ENCODE measurements at regions not wholly inside any gene's neighbourhood (a gene's known extent, or its start where the extent isn't known, plus 50 kb on each side); places are given as distances from the start of the nearest gene placed in this dataset.
A peak's percentile ranks its signal among the peaks of the same experiment; 100 is the strongest.

GRCh38 chr9:107423540-107423939 is 66.0 kb downstream of the KLF4 start:
- Histone ChIP-seq H2BK5ac (ENCODE audit: low read depth, low read length, poor library complexity) (no peak overlapping the region), H3K4ac (ENCODE audit: low read depth, low read length) (no peak overlapping the region), H2AK5ac (ENCODE audit: low read length) (no peak overlapping the region), H3K18ac (ENCODE audit: low read length) (no peak overlapping the region), H3K23ac (ENCODE audit: low read length) (no peak overlapping the region), H2AFZ (ENCODE audit: insufficient read depth, low read length, poor library complexity) (no peak overlapping the region), H3K27me3 (ENCODE audit: insufficient read depth, low read length) (no peaks in the 10 kb centered on the region), H3K4me2 (ENCODE audit: low read length) (no peak overlapping the region), H4K91ac (ENCODE audit: low read depth, low read length) (no peak overlapping the region), H3K4me1 (ENCODE audit: control insufficient read depth in 1 of 2, insufficient read depth in 2 of 2, low read length in 2 of 2) (peaks cover 0 to 4% of the 10 kb centered on the region in 2 experiments), H3K9me3 (ENCODE audit: insufficient read depth, low read depth, low read length) (peaks cover 2% of the 10 kb centered on the region), H3K14ac (ENCODE audit: low read length) (no peak overlapping the region), H2BK120ac (ENCODE audit: insufficient read depth, low read length, poor library complexity) (no peak overlapping the region), H3K79me2 (ENCODE audit: control insufficient read depth, insufficient read depth, low read length, poor library complexity) (no peaks in the 10 kb centered on the region), H4K12ac (ENCODE audit: low read depth, low read length) (no peak overlapping the region), H4K8ac (ENCODE audit: low read depth, low read length) (no peak overlapping the region), H3K9ac (ENCODE audit: low read length) (no peak overlapping the region), H3K27ac (ENCODE audit: low read depth, low read length) (no peak overlapping the region), H3K4me3 (ENCODE audit: low read depth, low read length) (no peak overlapping the region), H3K79me1 (ENCODE audit: low read length) (peaks cover 8% of the 10 kb centered on the region), H2BK12ac (ENCODE audit: low read length) (no peak overlapping the region), H3K36me3 (ENCODE audit: control insufficient read depth in 1 of 2, insufficient read depth in 2 of 2, low read length in 2 of 2) (no peaks in the 10 kb centered on the region)
- no peak for DNase-seq
- WGBS (ENCODE audit: extremely low coverage, insufficient coverage, insufficient read length), result no CpG with 5 or more reads among the region's 6 CpGs

- peaks cover 2% of the 10 kb centered on the region for H3K9me3 ChIP-seq (ENCODE audit: insufficient read depth, low read depth, low read length)
- no peak overlapping the region for H2BK12ac ChIP-seq (ENCODE audit: low read length)
- no peak overlapping the region for H4K8ac ChIP-seq (ENCODE audit: low read depth, low read length)
- peak; percentile 84 to 88 for DNase-seq
- peak overlapping the region; percentile 2 for H4K91ac ChIP-seq (ENCODE audit: low read depth, low read length)
- no peak overlapping the region for H2BK120ac ChIP-seq (ENCODE audit: insufficient read depth, low read length, poor library complexity)
- WGBS (ENCODE audit: extremely low coverage, insufficient coverage, insufficient read length), result no CpG with 5 or more reads among the region's 9 CpGs
- no peaks in the 10 kb centered on the region for H3K27me3 ChIP-seq (ENCODE audit: insufficient read depth, low read length)
- H3K79me1 ChIP-seq (ENCODE audit: low read length), result peaks cover 8% of the 10 kb centered on the region
- H2AFZ ChIP-seq (ENCODE audit: insufficient read depth, low read length, poor library complexity), result peak overlapping the region; percentile 31
- no peak overlapping the region for H3K4me2 ChIP-seq (ENCODE audit: low read length)
- no peak overlapping the region for H2BK5ac ChIP-seq (ENCODE audit: low read depth, low read length, poor library complexity)
- no peak overlapping the region for H2AK5ac ChIP-seq (ENCODE audit: low read length)
- no peak overlapping the region for H3K4me3 ChIP-seq (ENCODE audit: low read depth, low read length)
- no peak overlapping the region for H3K23ac ChIP-seq (ENCODE audit: low read length)
- H3K4ac ChIP-seq (ENCODE audit: low read depth, low read length), result no peak overlapping the region
- no peak overlapping the region for H4K12ac ChIP-seq (ENCODE audit: low read depth, low read length)
- peaks cover 0 to 4% of the 10 kb centered on the region in 2 experiments for H3K4me1 ChIP-seq (ENCODE audit: control insufficient read depth in 1 of 2, insufficient read depth in 2 of 2, low read length in 2 of 2)
- H3K18ac ChIP-seq (ENCODE audit: low read length), result no peak overlapping the region
- H3K36me3 ChIP-seq (ENCODE audit: control insufficient read depth in 1 of 2, insufficient read depth in 2 of 2, low read length in 2 of 2), result no peaks in the 10 kb centered on the region
- no peak overlapping the region for H3K9ac ChIP-seq (ENCODE audit: low read length)
- H3K79me2 ChIP-seq (ENCODE audit: control insufficient read depth, insufficient read depth, low read length, poor library complexity), result no peaks in the 10 kb centered on the region
- no peak overlapping the region for H3K14ac ChIP-seq (ENCODE audit: low read length)
- no peak overlapping the region for H3K27ac ChIP-seq (ENCODE audit: low read depth, low read length)
These were observed 67.1 kb downstream of the KLF4 start for GRCh38 chr9:107422189-107423185.

GRCh38 chr9:107410420-107410819 is 79.1 kb downstream of the KLF4 start:
- H3K23ac ChIP-seq (ENCODE audit: low read length), result no peak overlapping the region
- H3K4me2 ChIP-seq (ENCODE audit: low read length), result no peak overlapping the region
- H4K12ac ChIP-seq (ENCODE audit: low read depth, low read length), result no peak overlapping the region
- DNase-seq, result no peak
- H3K4ac ChIP-seq (ENCODE audit: low read depth, low read length), result peak overlapping the region; percentile 75
- H3K14ac ChIP-seq (ENCODE audit: low read length), result peak overlapping the region; percentile 68
- H3K4me1 ChIP-seq (ENCODE audit: control insufficient read depth in 1 of 2, insufficient read depth in 2 of 2, low read length in 2 of 2), result peaks cover 13 to 18% of the 10 kb centered on the region in 2 experiments
- H2BK5ac ChIP-seq (ENCODE audit: low read depth, low read length, poor library complexity), result peak overlapping the region; percentile 94
- no peaks in the 10 kb centered on the region for H3K36me3 ChIP-seq (ENCODE audit: control insufficient read depth in 1 of 2, insufficient read depth in 2 of 2, low read length in 2 of 2)
- H3K18ac ChIP-seq (ENCODE audit: low read length), result peak overlapping the region; percentile 59
- no CpG with 5 or more reads among the region's 3 CpGs for WGBS (ENCODE audit: extremely low coverage, insufficient coverage, insufficient read length)
- peak overlapping the region; percentile 82 for H3K27ac ChIP-seq (ENCODE audit: low read depth, low read length)
- H2BK120ac ChIP-seq (ENCODE audit: insufficient read depth, low read length, poor library complexity), result peak overlapping the region; percentile 96
- H2BK12ac ChIP-seq (ENCODE audit: low read length), result peak overlapping the region; percentile 90
- no peak overlapping the region for H3K9ac ChIP-seq (ENCODE audit: low read length)
- H4K8ac ChIP-seq (ENCODE audit: low read depth, low read length), result peak overlapping the region; percentile 66
- no peaks in the 10 kb centered on the region for H3K9me3 ChIP-seq (ENCODE audit: insufficient read depth, low read depth, low read length)
- H2AK5ac ChIP-seq (ENCODE audit: low read length), result peak overlapping the region; percentile 39
- no peak overlapping the region for H2AFZ ChIP-seq (ENCODE audit: insufficient read depth, low read length, poor library complexity)
- no peaks in the 10 kb centered on the region for H3K27me3 ChIP-seq (ENCODE audit: insufficient read depth, low read length)
- peak overlapping the region; percentile 90 for H4K91ac ChIP-seq (ENCODE audit: low read depth, low read length)
- H3K79me1 ChIP-seq (ENCODE audit: low read length), result peaks cover 29% of the 10 kb centered on the region
- H3K79me2 ChIP-seq (ENCODE audit: control insufficient read depth, insufficient read depth, low read length, poor library complexity), result peaks cover 2% of the 10 kb centered on the region
- H3K4me3 ChIP-seq (ENCODE audit: low read depth, low read length), result no peak overlapping the region

GRCh38 chr9:107409581-107410389 is 79.8 kb downstream of the KLF4 start:
- Histone ChIP-seq H3K4me1 (ENCODE audit: control insufficient read depth in 1 of 2, insufficient read depth in 2 of 2, low read length in 2 of 2) (peaks cover 13 to 20% of the 10 kb centered on the region in 2 experiments), H3K18ac (ENCODE audit: low read length) (no peak overlapping the region), H4K12ac (ENCODE audit: low read depth, low read length) (no peak overlapping the region), H3K14ac (ENCODE audit: low read length) (no peak overlapping the region), H4K91ac (ENCODE audit: low read depth, low read length) (peak overlapping the region; percentile 90), H3K27me3 (ENCODE audit: insufficient read depth, low read length) (no peaks in the 10 kb centered on the region), H3K9me3 (ENCODE audit: insufficient read depth, low read depth, low read length) (no peaks in the 10 kb centered on the region), H3K27ac (ENCODE audit: low read depth, low read length) (peak overlapping the region; percentile 82), H2BK5ac (ENCODE audit: low read depth, low read length, poor library complexity) (peak overlapping the region; percentile 81), H3K4me3 (ENCODE audit: low read depth, low read length) (no peak overlapping the region), H2AK5ac (ENCODE audit: low read length) (no peak overlapping the region), H2BK12ac (ENCODE audit: low read length) (no peak overlapping the region), H3K9ac (ENCODE audit: low read length) (no peak overlapping the region), H3K4ac (ENCODE audit: low read depth, low read length) (no peak overlapping the region), H3K79me2 (ENCODE audit: control insufficient read depth, insufficient read depth, low read length, poor library complexity) (peaks cover 2% of the 10 kb centered on the region), H2AFZ (ENCODE audit: insufficient read depth, low read length, poor library complexity) (no peak overlapping the region), H2BK120ac (ENCODE audit: insufficient read depth, low read length, poor library complexity) (peak overlapping the region; percentile 96), H3K23ac (ENCODE audit: low read length) (no peak overlapping the region), H3K4me2 (ENCODE audit: low read length) (no peak overlapping the region), H3K36me3 (ENCODE audit: control insufficient read depth in 1 of 2, insufficient read depth in 2 of 2, low read length in 2 of 2) (no peaks in the 10 kb centered on the region), H4K8ac (ENCODE audit: low read depth, low read length) (no peak overlapping the region), H3K79me1 (ENCODE audit: low read length) (peaks cover 32% of the 10 kb centered on the region)
- DNase-seq, result peak; percentile 60 to 64
- no CpG with 5 or more reads among the region's 13 CpGs for WGBS (ENCODE audit: extremely low coverage, insufficient coverage, insufficient read length)

Data from trophoblast cell (in vitro differentiated cells and primary cell).